ENCODE measurements at regions not wholly inside any gene's neighbourhood (a gene's known extent, or its start where the extent isn't known, plus 50 kb on each side); places are given as distances from the start of the nearest gene placed in this dataset.

GRCh38 chr19:30102239-30102638, 160.2 kb downstream of the URI1 start:
- TF ChIP-seq CTCF (IDR thresholded peaks at IDR 0.05 in 8 of 11, conservative IDR thresholded peaks at IDR 0.05 in 3 of 11) (no peak), POLR2A (IDR thresholded peaks at IDR 0.05) (no peak), POLR2AphosphoS5 (IDR thresholded peaks at IDR 0.05) (no peak)
